ENCODE measurements at regions not wholly inside any gene's neighbourhood (a gene's known extent, or its start where the extent isn't known, plus 50 kb on each side); places are given as distances from the start of the nearest gene placed in this dataset.

GRCh38 chr13:69617587-69617986 lies 490.0 kb upstream of the ATXN8OS start:
- TF ChIP-seq ZNF565 (CRISPR knock-in tag; conservative IDR thresholded peaks at IDR 0.05; ENCODE audit: low read depth) (no peak), SNAI2 (CRISPR knock-in tag; IDR thresholded peaks at IDR 0.05) (no peak), POU6F1 (CRISPR knock-in tag; IDR thresholded peaks at IDR 0.05; ENCODE audit: borderline replicate concordance, low read depth) (no peak), GLIS3 (CRISPR knock-in tag; IDR thresholded peaks at IDR 0.05) (no peak)
- TF ChIP-seq, protein P1, sequence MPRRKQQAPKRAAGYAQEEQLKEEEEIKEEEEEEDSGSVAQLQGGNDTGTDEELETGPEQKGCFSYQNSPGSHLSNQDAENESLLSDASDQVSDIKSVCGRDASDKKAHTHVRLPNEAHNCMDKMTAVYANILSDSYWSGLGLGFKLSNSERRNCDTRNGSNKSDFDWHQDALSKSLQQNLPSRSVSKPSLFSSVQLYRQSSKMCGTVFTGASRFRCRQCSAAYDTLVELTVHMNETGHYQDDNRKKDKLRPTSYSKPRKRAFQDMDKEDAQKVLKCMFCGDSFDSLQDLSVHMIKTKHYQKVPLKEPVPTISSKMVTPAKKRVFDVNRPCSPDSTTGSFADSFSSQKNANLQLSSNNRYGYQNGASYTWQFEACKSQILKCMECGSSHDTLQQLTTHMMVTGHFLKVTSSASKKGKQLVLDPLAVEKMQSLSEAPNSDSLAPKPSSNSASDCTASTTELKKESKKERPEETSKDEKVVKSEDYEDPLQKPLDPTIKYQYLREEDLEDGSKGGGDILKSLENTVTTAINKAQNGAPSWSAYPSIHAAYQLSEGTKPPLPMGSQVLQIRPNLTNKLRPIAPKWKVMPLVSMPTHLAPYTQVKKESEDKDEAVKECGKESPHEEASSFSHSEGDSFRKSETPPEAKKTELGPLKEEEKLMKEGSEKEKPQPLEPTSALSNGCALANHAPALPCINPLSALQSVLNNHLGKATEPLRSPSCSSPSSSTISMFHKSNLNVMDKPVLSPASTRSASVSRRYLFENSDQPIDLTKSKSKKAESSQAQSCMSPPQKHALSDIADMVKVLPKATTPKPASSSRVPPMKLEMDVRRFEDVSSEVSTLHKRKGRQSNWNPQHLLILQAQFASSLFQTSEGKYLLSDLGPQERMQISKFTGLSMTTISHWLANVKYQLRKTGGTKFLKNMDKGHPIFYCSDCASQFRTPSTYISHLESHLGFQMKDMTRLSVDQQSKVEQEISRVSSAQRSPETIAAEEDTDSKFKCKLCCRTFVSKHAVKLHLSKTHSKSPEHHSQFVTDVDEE (CRISPR knock-in tag; IDR thresholded peaks at IDR 0.05): no peak
